ENCODE measurements at regions not wholly inside any gene's neighbourhood (a gene's known extent, or its start where the extent isn't known, plus 50 kb on each side); places are given as distances from the start of the nearest gene placed in this dataset.
"Not testable (repeated sequence)": the region's sequence is repeated elsewhere in the genome, so short reads cannot be mapped to it uniquely, and the experiment has no call there.

- peak; percentile 4 for DNase-seq (ENCODE audit: low read depth)
These were observed 1408.7 kb upstream of the GOT2 start for GRCh38 chr16:60142619-60143347.

GRCh38 chr16:60137891-60138290, 1403.8 kb upstream of the GOT2 start:
- no peak for DNase-seq (ENCODE audit: low read depth)

GRCh38 chr16:60127196-60127595, 1393.1 kb upstream of the GOT2 start:
- DNase-seq (ENCODE audit: low read depth) = no peak

- DNase-seq (ENCODE audit: low read depth) = not testable (repeated sequence)
These were observed 1392.0 kb upstream of the GOT2 start for GRCh38 chr16:60126115-60126514.

DNA sequence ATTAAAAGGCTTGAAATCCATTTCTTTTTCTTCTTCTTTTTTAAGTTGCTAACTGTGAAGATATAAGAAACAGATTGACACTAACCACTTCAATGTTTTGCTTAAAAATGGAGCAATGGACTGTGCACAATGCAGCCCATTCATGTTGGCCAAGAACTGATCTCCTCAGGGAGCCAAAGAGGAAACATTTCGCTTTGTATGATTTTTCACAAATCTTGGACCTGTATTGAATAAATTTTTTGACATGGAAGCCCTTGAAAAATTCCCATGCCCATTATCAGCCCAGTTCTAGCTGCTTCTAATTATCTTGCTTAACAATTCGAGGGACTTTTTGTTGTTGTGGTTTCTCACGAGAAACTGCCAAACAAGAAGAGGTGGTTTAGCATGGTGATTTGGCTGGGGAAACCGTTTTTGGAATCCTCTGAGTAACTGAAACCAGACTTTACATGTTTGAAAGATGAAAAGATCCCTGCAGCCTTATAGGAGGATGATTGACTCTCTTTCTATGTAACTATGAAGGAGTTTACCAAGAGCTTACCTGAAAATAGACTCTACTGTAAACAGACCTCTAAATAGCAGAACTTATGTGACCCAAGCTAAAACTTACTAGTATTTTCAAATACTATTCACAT, 1389.4 kb upstream of the GOT2 start:
- DNase-seq (ENCODE audit: low read depth) = no peak

GRCh38 chr16:60120586-60120985, 1386.5 kb upstream of the GOT2 start:
- no peak for DNase-seq (ENCODE audit: low read depth)

- no peak for DNase-seq (ENCODE audit: low read depth)
These were observed 1376.4 kb upstream of the GOT2 start for GRCh38 chr16:60110531-60110930.

DNA sequence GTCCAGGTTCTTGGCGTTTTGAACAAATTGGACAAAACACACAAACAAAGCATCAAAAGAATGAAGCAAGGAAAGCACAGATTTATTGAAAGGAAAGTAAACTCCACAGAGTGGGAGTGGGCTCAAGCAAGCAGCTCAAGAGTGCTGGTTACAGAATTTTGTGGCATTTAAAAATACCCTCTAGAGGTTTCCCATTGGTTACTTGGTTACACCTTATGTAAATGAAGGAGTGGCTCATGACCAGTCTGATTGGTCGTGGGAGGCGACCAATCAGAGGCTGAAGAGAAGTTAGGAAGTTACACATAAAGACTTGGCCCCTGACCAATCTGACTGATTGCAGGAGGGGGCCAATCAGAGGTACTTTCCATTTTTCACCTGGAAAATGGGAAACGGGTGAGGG, 1373.8 kb upstream of the GOT2 start:
- DNase-seq (ENCODE audit: low read depth) = no peak

DNA sequence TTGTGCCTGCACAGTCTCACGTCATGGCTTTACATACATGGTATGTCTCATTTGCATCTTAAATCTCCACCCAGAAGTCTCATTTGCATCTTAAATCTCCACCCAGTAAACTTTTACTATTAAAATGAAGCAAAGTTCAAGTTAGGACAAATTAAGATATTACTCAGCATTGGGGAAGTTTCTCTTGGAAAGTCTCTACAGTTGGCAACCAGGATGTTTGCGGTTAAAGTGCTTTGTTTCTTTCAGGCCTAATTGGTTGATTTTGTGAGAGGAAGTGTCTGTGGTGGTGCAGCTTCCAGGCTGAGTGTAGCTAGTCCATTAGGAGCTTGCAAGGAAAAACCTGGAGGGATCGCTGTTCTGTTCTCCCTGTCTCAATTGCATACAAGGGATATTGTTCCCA, 1373.3 kb upstream of the GOT2 start:
- DNase-seq (ENCODE audit: low read depth) = no peak

DNA sequence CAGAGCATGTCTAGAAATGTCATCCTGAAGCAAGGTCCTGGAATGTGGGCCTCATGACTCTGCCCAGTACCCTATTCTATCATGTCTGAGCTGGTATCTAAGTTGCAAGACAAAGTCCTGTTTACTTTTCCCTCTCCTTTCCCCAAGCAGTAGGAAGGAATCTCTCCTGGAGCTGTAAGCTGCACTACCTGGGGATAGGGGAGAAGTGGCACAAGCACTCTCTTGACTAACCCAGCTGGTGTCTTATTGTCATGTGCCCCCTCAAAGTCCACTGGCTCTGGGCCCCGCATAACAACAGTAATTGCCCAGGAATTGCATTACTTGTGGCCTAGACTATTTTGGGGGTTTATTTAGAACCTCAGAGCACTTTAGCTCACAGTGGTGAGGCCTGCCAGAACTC, 1366.3 kb upstream of the GOT2 start:
- DNase-seq (ENCODE audit: low read depth) = no peak

- no peak for DNase-seq (ENCODE audit: low read depth)
These were observed 1357.4 kb upstream of the GOT2 start for GRCh38 chr16:60091529-60091928.

DNA sequence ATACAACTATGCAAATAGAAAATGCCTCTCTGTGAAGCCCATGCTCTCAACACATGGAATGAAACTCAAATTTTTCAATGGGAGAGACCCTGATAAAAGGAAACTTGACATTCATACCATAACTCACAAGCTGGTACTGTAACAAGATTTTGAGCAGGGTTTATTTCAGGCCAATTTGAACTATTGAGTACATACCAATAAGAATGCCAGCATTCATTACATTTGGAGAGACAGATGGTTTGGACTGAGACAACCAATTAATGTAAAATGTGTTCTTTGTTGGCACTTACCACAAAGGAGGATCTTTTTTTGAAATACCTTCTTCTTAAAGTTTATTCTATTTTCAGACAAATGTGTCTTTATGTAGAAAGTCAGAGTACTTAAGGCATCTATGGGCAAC, 1357.0 kb upstream of the GOT2 start:
- DNase-seq (ENCODE audit: low read depth) = no peak

DNA sequence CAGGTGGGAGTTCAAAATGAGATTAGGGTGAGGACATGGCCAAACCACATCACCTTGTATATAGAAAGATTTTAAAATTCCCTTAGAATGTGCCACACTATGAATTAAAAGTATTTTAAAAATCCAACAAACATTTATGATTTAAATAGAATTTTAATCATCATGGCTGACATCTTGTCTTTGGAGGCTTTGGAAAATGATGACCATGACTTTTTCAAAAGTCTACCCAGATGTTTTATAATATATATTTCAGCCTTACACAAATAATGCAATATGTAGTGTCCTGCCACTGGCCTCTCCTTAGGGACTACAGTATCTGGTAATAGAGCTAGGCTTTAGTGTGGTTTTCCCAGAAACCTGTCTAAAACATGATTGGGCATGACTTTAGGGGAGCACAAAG, 1353.4 kb upstream of the GOT2 start:
- DNase-seq (ENCODE audit: low read depth) = no peak

DNA sequence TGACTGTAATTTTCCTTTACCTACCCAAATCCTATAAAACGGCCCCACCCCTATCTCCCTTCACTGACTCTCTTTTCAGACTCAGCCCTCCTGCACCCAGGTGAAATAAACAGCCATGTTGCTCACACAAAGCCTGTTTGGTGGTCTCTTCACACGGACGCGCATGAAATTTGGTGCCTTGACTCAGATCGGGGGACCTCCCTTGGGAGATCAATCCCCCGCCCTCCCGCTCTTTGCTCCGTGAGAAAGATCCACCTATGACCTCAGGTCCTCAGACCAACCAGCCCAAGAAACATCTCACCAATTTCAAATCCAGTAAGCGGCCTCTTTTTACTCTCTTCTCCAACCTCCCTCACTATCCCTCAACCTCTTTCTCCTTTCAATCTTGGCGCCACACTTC, 1344.7 kb upstream of the GOT2 start:
- not testable (repeated sequence) for DNase-seq (ENCODE audit: low read depth)

DNA sequence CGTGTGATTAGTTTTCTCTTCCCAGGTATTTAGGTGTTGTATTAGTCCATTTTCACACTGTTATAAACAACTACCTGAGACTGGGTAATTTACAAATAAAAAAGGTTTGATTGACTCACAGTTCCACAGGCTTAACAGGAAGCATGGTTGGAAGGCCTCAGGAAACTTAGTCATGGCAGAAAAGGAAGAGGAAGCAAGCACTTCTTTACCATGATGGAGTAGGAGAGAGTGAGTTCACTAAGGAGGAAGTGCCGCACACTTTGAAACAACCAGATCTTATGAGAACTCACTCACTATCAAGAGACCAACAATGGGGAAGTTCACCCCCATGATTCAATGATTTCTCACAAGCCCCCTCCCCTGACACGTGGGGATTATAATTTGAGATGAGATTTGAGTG, 1343.7 kb upstream of the GOT2 start:
- no peak for DNase-seq (ENCODE audit: low read depth)

DNA sequence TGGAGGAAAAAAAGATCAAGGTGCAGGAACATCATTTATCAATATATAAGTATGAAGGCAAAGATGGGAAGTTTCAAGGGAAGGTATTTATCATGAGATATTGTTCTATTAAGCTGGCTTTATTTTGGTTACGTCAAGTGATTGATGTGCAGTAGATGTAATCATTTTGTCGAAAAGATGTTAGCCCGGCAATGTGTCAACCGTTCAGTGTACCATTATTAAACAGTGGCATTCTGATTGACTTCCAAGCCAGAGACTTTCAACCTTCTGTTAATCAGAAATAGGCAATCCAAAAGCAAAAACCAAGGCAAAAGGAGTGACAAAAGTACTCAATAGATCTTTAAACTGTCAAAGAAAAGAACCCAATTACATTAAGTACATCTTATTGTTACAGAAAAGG, 1340.3 kb upstream of the GOT2 start:
- no peak for DNase-seq (ENCODE audit: low read depth)

DNA sequence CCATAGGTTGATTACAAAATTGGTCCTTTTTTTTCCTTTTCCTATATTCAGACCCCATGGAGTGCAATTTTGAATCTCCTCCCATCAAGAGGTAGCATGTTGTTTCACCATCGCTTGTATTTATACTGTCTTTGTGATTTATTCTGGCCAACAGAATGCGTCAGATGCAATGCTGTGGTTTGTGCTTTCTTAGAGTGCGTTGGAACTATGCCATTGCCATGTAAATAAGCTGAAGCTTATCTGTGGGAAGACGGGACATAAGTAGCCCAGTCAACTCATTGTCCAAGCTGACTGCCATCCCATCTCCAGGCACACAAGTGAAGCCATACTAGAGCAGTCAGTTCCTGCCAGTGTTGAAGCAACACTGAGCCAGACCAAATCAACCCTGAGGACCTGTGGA, 1339.3 kb upstream of the GOT2 start:
- peak; percentile 0 for DNase-seq (ENCODE audit: low read depth)

DNA sequence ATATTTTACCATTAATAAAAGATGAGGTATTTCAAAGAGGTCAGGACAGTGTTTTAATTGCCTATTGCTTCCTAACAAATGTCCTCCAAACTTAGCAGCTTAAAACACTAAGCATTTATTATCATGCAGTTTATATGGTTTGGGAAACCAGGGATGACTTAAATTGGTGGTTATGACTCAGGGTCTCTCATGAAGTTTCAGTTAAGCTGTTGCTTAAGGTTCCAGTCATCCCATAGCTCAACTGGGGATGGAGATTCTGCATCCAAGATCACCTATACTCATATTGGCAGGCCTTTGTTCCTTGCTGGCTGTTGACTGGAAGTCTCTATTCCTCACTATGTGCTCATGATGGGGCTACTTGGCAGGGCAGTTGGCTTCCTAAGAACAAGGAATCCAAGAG, 1329.9 kb upstream of the GOT2 start:
- DNase-seq (ENCODE audit: low read depth) = peak; percentile 0

GRCh38 chr16:60061396-60061795, 1327.3 kb upstream of the GOT2 start:
- DNase-seq (ENCODE audit: low read depth) = no peak

GRCh38 chr16:60060731-60061130, 1326.6 kb upstream of the GOT2 start:
- no peak for DNase-seq (ENCODE audit: low read depth)

DNA sequence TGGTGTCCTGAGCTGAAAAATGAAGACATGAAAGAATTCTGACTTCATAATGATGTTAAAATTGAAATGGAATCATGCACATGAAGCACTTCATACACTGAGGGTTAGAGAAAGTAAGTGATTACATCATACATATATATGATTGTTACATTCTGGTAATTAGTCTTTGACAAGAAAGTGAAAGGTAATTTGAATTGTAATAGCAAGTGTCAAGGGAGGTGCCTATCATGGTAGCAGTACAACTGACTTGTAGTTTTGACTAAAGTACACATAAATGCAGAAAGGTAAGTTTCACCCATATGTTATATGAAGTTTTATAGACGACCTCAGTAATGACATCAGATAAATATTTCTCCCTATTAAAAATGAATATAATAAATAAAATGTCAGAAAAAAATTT, 1325.0 kb upstream of the GOT2 start:
- DNase-seq (ENCODE audit: low read depth) = no peak

GRCh38 chr16:60041671-60042070, 1307.6 kb upstream of the GOT2 start:
- no peak for DNase-seq (ENCODE audit: low read depth)

DNA sequence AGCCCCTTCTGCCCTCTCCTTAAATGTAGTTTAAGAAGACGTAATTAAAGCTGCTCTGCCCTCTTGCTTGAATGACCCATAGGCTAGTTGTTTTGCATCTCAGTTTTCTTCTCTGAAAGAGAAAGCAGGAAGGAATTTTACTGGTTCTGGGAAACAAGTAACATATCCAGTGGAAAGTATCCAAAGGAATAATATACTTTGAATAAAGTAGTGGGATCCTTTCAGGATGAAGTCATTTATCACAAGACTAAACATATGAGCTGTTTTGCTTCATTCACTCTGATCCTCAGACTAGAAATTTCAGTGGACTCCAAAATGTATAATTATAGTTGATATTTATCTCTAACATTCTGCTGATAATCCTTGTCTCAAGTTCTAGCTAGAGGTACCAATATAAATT, 1297.6 kb upstream of the GOT2 start:
- peak; percentile 0 for DNase-seq (ENCODE audit: low read depth)

DNA sequence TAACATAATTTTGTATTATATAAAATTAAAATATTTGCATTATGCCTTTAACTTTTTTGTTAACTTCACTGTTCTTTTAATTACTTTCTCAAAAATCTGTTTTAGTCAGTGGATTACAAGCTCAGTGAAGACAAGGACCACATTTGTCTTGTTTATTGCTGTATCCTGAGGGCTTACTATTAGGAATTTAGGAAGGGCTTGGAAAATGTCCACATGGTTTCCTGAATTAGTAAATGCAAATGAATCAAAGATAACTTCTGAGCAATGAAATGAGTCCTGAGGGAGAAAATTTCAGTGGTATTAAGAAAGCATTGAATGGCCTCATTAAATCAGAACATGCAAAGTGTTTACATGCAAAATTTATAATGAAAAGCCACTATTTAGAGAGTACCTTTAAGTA, 1293.2 kb upstream of the GOT2 start:
- no peak for DNase-seq (ENCODE audit: low read depth)

Data from iris pigment epithelial cell (primary cell).